Activated naive CD4-positive, alpha-beta T cell treated with anti-CD3 and anti-CD28 coated beads, Interleukin-2, amount 50 U/mL, for 72 hours (primary cell): ENCODE measurements at regions not wholly inside any gene's neighbourhood (a gene's known extent, or its start where the extent isn't known, plus 50 kb on each side); places are given as distances from the start of the nearest gene placed in this dataset.
"Not testable (repeated sequence)": the region's sequence is repeated elsewhere in the genome, so short reads cannot be mapped to it uniquely, and the experiment has no call there.

Experiments used
- ATAC-seq, 2 donors: fragments of 150-1000 bp; cut with Tn5 transposase; 2 replicates each; pipeline ENCODE4 v1.10.0; 2021; ENCODE audit warnings: mild to moderate bottlenecking in 2 of 2, moderate library complexity in 2 of 2
- DNase-seq, 2 donors: peaks; one replicate each; pipeline ENCODE4 v3.0.0; 2021 to 2022; ENCODE audit warnings: low spot score in 2 of 2
- H3K27ac Mint-ChIP-seq, 2 donors: one replicate each; pipeline ENCODE4 v1.8.0; 2022; ENCODE audit warnings: mild to moderate bottlenecking in 2 of 2, mixed read lengths in 2 of 2
- H3K36me3 Mint-ChIP-seq, 2 donors: one replicate each; pipeline ENCODE4 v1.8.0; 2022; ENCODE audit warnings: mixed read lengths in 2 of 2
- H3K9me3 Mint-ChIP-seq, 2 donors: one replicate each; pipeline ENCODE4 v1.8.0; 2022; ENCODE audit warnings: mixed read lengths in 2 of 2

DNA sequence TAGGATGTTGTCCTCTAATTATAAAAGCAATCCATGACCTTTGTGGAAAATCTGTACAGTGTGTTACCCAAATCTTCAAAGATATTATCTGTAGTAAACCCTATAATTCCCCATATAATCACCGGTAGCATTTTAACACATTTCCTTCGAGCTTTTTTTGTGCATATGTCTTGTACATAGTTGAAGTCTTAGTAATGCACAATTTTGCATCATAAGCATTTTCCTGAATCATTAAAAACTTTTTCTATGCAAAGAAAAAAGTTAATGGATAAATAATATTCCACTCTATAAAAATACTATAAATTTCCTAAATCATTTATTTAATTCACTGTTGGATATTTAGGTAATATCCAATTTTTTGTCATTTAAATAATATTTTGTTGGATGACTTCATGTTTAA, 201.7 kb downstream of the RRAGC start:
- no peak overlapping the region for H3K27ac Mint-ChIP-seq
- H3K36me3 Mint-ChIP-seq: no peaks in the 10 kb centered on the region
- ATAC-seq (no peak), DNase-seq (no peak)
- H3K9me3 Mint-ChIP-seq: peaks cover 0 to 4% of the 10 kb centered on the region in 2 donors

DNA sequence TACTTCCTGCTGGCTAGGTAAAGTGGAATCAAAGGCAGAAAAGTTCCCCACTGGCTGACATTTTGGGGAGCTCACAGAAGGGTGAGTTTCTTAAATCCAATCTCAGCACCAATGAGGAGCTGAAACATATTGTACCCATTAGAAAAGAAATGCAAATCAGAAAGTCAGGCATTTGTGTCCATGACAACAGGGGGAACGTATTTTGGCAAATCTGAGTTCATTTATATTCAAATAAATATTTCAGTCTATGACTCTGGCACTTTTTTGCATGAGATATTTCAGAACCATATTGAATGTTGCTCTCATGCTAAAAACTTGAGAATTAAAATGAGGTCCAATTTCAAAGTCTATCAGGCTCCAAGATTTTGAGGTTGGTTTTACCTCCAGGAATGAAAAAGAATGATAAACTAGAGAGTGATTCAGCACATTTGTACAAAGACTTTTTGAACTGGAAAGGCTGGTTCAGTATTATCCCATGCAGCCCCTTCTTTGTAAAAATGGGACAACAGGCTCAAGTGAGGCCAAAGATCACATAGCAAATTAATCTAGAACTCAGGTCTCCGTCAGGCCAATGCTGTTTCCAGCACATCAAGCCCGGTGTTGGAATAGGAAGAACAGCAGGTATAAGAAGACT, 202.2 kb downstream of the RRAGC start:
- ATAC-seq: no peak
- no peak overlapping the region for H3K27ac Mint-ChIP-seq
- no peak for DNase-seq
- peaks cover 0 to 4% of the 10 kb centered on the region in 2 donors for H3K9me3 Mint-ChIP-seq
- no peaks in the 10 kb centered on the region for H3K36me3 Mint-ChIP-seq

DNA sequence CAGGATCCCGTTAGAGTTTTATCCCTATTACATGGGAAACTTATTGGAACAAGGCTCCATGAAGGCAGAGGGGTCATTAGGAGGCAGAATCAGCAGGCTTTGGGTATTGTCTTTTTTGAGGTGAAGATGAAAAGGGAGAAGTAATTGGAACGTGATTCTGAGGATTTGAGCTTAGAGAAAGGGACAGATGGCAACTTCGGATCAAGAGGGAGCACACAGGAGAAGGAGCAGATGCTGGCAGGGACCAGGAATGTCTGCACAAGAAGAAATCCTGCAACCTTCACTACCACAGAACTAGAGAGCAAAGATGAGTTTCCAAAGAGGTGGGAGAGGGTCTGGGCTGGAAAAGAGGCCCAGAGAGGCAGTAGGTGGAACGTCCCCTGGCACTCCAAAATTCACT, 202.8 kb downstream of the RRAGC start:
- ATAC-seq: no peak
- no peaks in the 10 kb centered on the region for H3K36me3 Mint-ChIP-seq
- H3K27ac Mint-ChIP-seq: no peak overlapping the region
- H3K9me3 Mint-ChIP-seq: peaks cover 0 to 4% of the 10 kb centered on the region in 2 donors
- no peak for DNase-seq

DNA sequence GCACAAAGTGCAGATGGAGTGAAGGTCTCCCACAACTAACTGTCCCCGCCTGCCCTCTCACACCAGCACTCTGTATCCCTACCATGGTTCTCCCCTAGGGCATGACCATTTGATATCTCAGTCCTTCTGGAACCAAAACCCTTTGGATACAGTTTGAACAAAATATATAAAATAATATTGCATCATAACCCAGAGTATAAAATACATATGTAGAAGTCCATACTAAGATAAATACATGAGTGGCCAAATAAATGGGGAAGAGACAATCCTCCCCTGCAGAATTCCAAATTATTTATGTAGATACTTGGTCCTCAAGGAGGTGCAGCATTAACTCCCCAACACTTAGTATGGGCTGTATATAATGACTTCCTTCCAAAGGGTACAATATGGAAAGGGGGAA, 207.4 kb downstream of the RRAGC start:
- no peak overlapping the region for H3K27ac Mint-ChIP-seq
- H3K36me3 Mint-ChIP-seq: no peaks in the 10 kb centered on the region
- no peak for ATAC-seq
- H3K9me3 Mint-ChIP-seq: no peaks in the 10 kb centered on the region
- DNase-seq: no peak

DNA sequence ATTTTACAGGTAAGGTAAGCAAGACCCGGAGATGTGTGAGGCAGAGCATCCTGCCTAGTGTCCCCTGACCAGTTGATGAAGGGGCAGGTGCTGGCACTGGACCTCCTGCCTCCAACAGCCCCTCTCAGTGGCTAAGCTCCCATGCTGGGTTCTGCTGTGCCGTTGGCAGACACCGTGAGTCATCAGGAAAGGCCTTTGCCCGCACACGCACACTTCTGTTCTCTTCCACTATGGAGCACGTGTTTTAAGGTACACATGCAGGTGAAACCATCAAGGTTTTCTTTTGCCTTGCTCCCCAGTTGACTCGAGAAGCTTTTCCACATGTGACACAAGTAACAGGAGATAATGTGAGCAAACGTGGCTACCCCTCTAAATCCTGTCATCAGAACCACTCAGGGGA, 207.9 kb downstream of the RRAGC start:
- ATAC-seq (no peak), DNase-seq (no peak)
- H3K27ac Mint-ChIP-seq: no peak overlapping the region
- H3K36me3 Mint-ChIP-seq: no peaks in the 10 kb centered on the region
- H3K9me3 Mint-ChIP-seq: no peaks in the 10 kb centered on the region

DNA sequence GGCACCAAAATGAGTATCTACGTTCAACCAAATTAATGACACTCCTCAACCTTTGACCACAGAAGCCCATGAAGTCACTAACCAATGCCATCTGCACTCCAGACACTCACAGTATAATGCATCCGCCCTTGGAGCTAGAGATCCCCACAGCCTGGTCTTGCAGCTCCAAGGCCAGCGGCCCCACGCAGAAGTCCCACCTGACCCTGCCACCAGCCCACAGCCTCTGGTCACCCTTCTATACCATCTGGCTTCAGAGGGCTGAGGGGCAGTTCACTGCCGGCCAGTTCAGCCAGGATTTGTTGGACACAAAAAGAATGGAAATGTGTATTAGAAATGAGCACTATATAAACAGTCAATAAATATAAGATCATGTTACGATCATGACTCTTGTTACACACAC, 211.2 kb downstream of the RRAGC start:
- H3K27ac Mint-ChIP-seq: no peak overlapping the region

DNA sequence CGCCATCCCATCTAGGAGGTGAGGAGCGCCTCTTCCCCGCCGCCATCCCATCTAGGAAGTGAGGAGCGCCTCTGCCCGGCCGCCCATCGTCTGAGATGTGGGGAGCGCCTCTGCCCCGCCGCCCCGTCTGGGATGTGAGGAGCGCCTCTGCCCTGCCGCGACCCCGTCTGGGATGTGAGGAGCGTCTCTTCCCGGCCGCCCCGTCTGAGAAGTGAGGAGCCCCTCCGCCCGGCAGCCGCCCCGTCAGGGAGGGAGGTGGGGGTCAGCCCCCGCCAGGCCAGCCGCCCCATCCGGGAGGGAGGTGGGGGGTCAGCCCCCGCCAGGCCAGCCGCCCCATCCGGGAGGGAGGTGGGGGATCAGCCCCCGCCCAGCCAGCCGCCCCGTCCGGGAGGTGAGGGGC, 212.2 kb downstream of the RRAGC start:
- ATAC-seq, H3K27ac Mint-ChIP-seq, H3K9me3 Mint-ChIP-seq, DNase-seq, H3K36me3 Mint-ChIP-seq: not testable (repeated sequence)

More for the DNA sequence above, 211.2 kb downstream of the RRAGC start:
- no peaks in the 10 kb centered on the region for H3K36me3 Mint-ChIP-seq
- no peak for DNase-seq
- no peaks in the 10 kb centered on the region for H3K9me3 Mint-ChIP-seq
- no peak for ATAC-seq

DNA sequence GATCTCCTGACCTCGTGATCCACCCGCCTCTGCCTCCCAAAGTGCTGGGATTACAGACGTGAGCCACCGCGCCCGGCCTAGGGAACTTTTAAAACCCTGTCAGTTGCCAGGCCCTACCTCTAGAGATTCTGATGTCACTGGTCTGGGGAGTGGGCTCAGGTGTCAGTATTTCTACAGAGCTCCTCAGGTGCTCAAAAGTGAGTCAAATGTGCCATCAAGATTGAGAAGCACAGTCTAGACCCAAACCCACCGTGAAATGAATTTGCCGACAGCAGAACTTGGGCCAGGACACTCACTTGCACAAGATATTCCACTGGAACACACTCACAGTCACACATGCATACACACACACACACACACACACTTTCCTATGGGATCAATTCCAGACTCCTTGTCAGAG, 215.5 kb downstream of the RRAGC start:
- H3K9me3 Mint-ChIP-seq: peaks cover 3 to 25% of the 10 kb centered on the region in 2 donors
- ATAC-seq: no peak

DNA sequence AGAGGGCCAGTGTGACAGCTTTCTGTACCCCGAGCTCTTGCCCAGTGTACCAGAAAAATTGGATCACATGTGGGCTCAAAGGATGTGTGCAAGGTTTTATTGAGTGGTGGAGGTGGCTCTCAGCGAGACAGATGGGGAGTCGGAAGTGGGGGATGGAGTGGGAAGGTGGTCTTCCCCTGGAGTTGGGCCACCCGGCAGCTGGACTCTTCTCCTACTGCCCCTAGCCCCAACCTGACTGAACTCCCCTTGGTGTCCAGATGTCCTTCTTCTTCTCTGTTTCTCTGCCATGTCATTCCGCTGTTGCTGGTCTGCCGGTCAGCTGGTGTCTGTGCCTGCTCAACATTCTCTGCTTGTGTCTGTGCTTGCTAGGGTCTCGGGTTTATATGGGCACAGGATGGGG, 217.9 kb downstream of the RRAGC start:
- H3K36me3 Mint-ChIP-seq: peaks cover 0 to 4% of the 10 kb centered on the region in 2 donors
- H3K27ac Mint-ChIP-seq: no peak overlapping the region
- H3K9me3 Mint-ChIP-seq: peaks cover 3 to 25% of the 10 kb centered on the region in 2 donors
- no peak for DNase-seq
- ATAC-seq: no peak

More for the DNA sequence above, 215.5 kb downstream of the RRAGC start:
- H3K27ac Mint-ChIP-seq: no peak overlapping the region
- DNase-seq: no peak
- peaks cover 0 to 4% of the 10 kb centered on the region in 2 donors for H3K36me3 Mint-ChIP-seq

DNA sequence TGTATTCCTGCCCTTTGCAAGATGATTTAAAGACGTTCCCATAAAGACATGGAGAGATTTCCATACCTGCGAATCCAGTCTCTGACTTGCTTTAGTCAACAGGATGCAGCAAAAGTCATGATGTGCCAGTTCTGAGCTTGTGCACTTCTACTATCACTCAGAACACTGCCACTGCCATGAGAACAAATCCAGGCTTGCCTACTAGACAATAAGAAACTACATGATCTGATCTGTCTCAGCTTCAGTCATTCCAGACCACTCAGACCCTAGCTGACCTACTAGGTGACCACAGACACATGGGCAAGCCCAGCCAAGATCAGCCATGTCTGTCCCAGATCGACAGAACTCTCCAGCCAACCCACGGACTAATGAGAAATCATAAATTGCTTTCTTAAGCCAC, 219.2 kb downstream of the RRAGC start:
- peaks cover 0 to 4% of the 10 kb centered on the region in 2 donors for H3K36me3 Mint-ChIP-seq
- H3K27ac Mint-ChIP-seq: no peak overlapping the region
- DNase-seq (no peak), ATAC-seq (no peak)
- H3K9me3 Mint-ChIP-seq: peaks cover 3 to 25% of the 10 kb centered on the region in 2 donors

DNA sequence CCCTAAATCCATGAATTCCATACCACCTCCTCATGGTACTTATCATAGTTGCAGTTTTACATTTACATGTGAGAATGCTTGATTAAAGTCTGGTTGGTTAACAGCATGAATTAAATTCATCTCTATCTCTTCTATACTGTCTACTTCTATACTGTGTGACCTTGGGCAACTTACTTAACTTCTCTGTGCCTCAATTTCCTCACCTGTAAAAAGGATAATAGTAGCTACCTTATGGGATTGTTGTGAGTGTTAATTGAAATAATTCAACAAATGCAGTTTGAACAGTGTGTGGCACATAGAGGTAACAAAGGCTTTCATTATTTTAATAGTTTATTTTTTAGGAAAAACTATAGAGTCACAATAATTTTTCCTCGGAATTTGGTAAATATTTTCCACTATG, 231.3 kb downstream of the RRAGC start:
- Mint-ChIP-seq H3K9me3 (peaks cover 5 to 7% of the 10 kb centered on the region in 2 donors), H3K27ac (no peak overlapping the region), H3K36me3 (peaks cover 0 to 5% of the 10 kb centered on the region in 2 donors)
- no peak for ATAC-seq
- DNase-seq: no peak

DNA sequence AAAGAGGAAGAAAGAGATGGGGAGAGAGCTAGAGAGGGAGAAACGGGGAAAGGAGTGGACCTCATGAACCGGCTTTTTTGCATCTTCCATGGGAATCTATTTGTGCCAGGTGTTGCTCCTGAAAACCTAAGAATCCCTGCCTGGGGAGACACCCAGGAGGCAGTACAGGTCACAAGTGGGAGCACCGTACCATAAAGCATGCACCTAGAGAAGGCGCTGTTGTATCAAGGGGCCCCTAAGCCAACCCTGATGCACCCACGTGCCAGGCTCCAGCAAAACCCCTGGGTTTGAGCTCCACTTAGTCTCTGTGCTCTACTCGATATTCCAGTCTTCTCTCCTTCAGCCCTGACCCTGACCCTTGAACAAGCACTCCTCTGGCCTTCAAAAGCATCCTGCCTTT, 233.6 kb downstream of the RRAGC start:
- no peaks in the 10 kb centered on the region for H3K9me3 Mint-ChIP-seq
- no peak for ATAC-seq
- H3K27ac Mint-ChIP-seq: no peak overlapping the region

DNA sequence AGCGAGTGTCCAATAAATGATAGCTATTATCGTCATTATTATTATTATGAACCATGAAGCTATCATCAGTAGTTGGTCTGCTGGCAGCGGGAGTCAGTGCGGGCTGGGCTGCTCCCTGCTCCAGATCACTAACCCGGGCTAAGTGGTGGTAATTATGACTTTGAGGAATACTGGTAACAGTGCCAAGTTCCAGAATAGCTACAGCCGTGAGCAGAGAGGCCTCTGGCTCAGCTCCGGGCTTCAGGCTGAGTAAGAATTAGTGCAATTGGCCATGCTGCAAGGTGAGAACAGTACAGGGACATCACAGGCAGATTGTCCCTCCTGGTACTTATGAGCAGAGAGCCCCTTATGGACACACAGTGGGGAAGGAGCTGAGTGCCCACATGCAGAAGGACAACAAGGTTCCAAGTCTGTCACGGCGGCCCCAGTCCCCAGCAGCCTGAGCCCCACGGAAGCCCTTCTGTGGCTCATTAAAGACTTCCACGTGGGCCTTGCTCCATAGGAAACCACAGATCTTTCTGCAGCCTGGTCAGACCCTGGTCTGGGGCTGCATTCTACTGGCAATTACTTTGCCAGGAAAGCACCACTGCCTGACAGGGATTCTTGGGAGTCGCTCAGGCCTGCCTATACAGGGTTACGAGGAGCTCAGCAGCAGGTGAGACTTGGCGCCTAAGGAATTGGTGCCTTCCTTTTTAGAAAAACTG, 235.1 kb downstream of the RRAGC start:
- ATAC-seq: no peak
- Mint-ChIP-seq H3K36me3 (no peaks in the 10 kb centered on the region), H3K9me3 (no peaks in the 10 kb centered on the region), H3K27ac (no peak overlapping the region)
- DNase-seq: no peak

More for the DNA sequence above, 233.6 kb downstream of the RRAGC start:
- DNase-seq: no peak
- H3K36me3 Mint-ChIP-seq: no peaks in the 10 kb centered on the region

DNA sequence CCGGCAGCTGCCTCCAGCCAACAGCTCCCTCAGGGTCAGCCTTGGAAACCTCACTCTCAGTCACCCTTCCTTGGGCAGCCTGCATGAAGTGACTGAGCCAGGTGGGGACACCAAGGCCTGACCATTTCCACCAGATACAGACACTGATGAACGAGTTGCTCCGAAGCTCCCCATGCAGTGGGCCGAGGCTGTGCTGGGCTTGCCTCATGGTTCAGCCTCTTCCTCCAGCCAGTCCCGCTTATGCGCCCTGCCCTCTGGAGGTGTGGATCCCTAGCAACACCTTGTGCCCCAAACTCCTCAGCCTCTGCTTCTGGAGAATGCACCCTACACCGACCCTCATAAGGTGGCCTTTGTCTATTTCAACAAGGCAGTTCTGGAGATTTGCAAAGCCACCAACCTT, 236.0 kb downstream of the RRAGC start:
- no peak for DNase-seq

DNA sequence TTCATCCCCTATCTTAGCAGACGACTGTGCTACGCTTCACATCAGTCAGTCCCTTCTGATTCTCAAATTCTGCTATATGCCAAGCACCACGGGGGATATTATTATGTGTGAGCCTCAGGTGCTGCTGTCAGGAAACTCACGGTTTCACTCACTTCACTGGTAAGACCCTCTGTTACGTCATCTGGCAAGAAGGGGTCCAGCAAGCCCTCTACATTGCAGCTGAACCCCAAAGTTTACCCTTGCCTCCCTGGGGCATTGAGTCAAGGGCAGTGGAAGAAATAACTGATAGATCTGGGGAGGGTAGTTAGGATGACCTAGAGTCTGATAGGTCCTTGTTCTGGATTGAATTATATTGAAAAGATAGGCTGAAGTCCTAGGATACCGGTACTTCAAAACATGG, 237.4 kb downstream of the RRAGC start:
- Mint-ChIP-seq H3K36me3 (no peaks in the 10 kb centered on the region), H3K9me3 (no peaks in the 10 kb centered on the region), H3K27ac (no peak overlapping the region)
- no peak for ATAC-seq
- DNase-seq: no peak

More for the DNA sequence above, 236.0 kb downstream of the RRAGC start:
- Mint-ChIP-seq H3K9me3 (no peaks in the 10 kb centered on the region), H3K27ac (no peak overlapping the region), H3K36me3 (no peaks in the 10 kb centered on the region)
- no peak for ATAC-seq

DNA sequence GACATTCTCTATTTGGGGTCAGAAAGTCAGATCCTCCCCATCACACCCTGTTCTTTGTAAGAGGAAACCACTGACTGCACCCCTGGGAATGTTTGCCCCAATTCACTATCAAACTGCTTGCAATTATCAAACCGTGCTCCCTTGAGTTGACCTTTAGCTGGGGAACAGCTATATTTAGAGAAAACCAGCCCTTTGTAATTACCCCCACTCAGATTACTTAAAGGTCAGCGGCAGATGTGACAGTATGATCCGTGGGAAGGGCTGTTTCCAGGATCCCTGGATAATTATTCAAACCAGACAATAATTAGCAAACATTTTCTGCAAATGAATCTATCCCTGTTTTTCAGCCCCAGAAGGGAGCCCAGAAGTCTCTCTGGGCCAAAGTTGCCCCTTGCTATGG, 242.7 kb downstream of the RRAGC start:
- peaks cover 4 to 9% of the 10 kb centered on the region in 2 donors for H3K9me3 Mint-ChIP-seq
- H3K36me3 Mint-ChIP-seq: peaks cover 0 to 8% of the 10 kb centered on the region in 2 donors
- no peak overlapping the region for H3K27ac Mint-ChIP-seq
- ATAC-seq (no peak), DNase-seq (no peak)

DNA sequence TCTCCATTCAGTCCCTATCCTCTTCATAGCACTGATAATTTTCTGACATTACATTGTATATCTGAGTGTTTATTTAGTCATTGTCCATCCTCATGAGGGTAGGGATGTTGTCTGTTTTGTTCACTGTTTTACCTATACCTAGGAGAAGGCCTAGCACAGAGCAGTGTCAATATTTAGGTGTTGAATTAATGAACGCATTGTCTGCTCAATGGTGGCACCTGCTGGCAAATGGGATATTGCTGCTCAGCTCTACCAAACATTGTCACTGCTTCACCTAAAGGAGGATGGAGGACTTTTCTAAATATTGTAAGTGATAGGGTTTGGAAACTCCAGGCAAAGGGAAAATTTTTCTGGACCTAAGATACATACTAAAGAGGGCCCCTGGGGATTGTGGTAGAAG, 243.9 kb downstream of the RRAGC start:
- no peak overlapping the region for H3K27ac Mint-ChIP-seq
- H3K36me3 Mint-ChIP-seq: peaks cover 0 to 8% of the 10 kb centered on the region in 2 donors
- DNase-seq: no peak
- peaks cover 4 to 9% of the 10 kb centered on the region in 2 donors for H3K9me3 Mint-ChIP-seq
- ATAC-seq: no peak

DNA sequence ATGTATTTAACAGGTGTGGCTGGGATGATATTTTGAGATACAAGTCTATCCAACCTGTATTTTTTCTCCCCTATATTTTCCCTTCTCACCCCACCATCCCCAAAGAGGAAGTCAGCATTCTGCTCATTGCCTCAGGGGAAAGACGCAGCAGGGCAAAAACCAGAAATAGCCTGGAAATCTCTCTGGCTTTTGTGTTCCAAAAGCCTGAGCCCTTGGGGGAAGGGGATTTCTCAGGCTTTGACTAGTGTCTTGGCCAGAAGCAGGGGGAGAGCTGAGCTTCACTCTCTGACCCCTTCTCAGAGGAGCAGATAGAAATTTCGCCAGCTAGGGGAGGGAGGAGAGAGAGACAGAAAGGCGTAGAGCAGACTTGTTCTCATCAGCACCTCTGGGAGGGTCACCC, 244.7 kb downstream of the RRAGC start:
- Mint-ChIP-seq H3K27ac (no peak overlapping the region), H3K36me3 (peaks cover 0 to 8% of the 10 kb centered on the region in 2 donors), H3K9me3 (peaks cover 4 to 9% of the 10 kb centered on the region in 2 donors)
- DNase-seq (no peak), ATAC-seq (no peak)
